Common myeloid progenitor, CD34-positive (primary cell): ENCODE measurements at regions not wholly inside any gene's neighbourhood (a gene's known extent, or its start where the extent isn't known, plus 50 kb on each side); places are given as distances from the start of the nearest gene placed in this dataset.
A peak's percentile ranks its signal among the peaks of the same experiment; 100 is the strongest.

Experiments used
- CTCF ChIA-PET: fragments of 350-600 bp; sonication (Branson Sonifier 250); formaldehyde crosslinking; loops from one replicate; lab custom pipeline; 2021; ENCODE audit warnings: antibody characterized with exemption; lab: Charles Lee
- POLR2A ChIA-PET: fragments of 350-600 bp; sonication (Branson Sonifier 250); formaldehyde crosslinking; loops from one replicate; lab custom pipeline; 2021; ENCODE audit warnings: antibody characterized with exemption; lab: Charles Lee
- DNase-seq, 3 donors: peaks; one replicate each; pipeline versions ENCODE4 v3.0.0 to v3.0.0-alpha.2; 2013
- H3K27ac ChIP-seq, 2 experiments: 1 replicate in 1 of 2; 2 replicates in 1 of 2; pipeline ENCODE4 v1.7.0; 2013; ENCODE audit warnings: inconsistent platforms in 2 of 2, low read length in 2 of 2, mild to moderate bottlenecking in 2 of 2, low read depth in 1 of 2, moderate library complexity in 1 of 2; ENCODE audit not compliant: severe bottlenecking in 2 of 2, insufficient read depth in 1 of 2, poor library complexity in 1 of 2
- H3K27me3 ChIP-seq, 5 experiments: replicated peaks in 2 of 5; 1 replicate in 3 of 5; 2 replicates in 2 of 5; pipeline versions ENCODE4 v1.6.1 to v1.7.0; 2013; ENCODE audit warnings: low read length in 4 of 5, mild to moderate bottlenecking in 2 of 5, moderate library complexity in 2 of 5, inconsistent platforms in 1 of 5; ENCODE audit not compliant: insufficient read depth in 5 of 5, control insufficient read depth in 4 of 5
- H3K36me3 ChIP-seq, 4 experiments: 1 replicate in 2 of 4; 2 replicates in 2 of 4; pipeline versions ENCODE4 v1.6.1 to v1.7.0; 2013; ENCODE audit warnings: low read length in 3 of 4, control low read depth in 1 of 4, mild to moderate bottlenecking in 1 of 4; ENCODE audit not compliant: control insufficient read depth in 4 of 4, insufficient read depth in 4 of 4
- H3K4me1 ChIP-seq, 4 experiments: 1 replicate in 3 of 4; 2 replicates in 1 of 4; pipeline versions ENCODE4 v1.6.1 to v1.7.1; 2013; ENCODE audit warnings: low read length in 3 of 4, mild to moderate bottlenecking in 3 of 4, control low read depth in 1 of 4, inconsistent platforms in 1 of 4, moderate library complexity in 1 of 4; ENCODE audit not compliant: control insufficient read depth in 4 of 4, insufficient read depth in 4 of 4; ENCODE audit errors: control extremely low read depth in 1 of 4
- H3K4me3 ChIP-seq, 7 experiments: 1 replicate in 4 of 7; 2 replicates in 3 of 7; pipeline versions ENCODE4 v1.5.1 to v1.7.0; 2013; ENCODE audit warnings: mild to moderate bottlenecking in 7 of 7, low read length in 6 of 7, moderate library complexity in 6 of 7, inconsistent platforms in 2 of 7, low read depth in 2 of 7, control low read depth in 1 of 7; ENCODE audit not compliant: insufficient read depth in 4 of 7, control insufficient read depth in 1 of 7; ENCODE audit errors: extremely low read depth in 1 of 7
- H3K9me3 ChIP-seq, 5 experiments: 1 replicate in 4 of 5; 2 replicates in 1 of 5; pipeline versions ENCODE4 v1.6.1 to v1.7.1; 2013; ENCODE audit warnings: low read length in 4 of 5, mild to moderate bottlenecking in 2 of 5, inconsistent platforms in 1 of 5, low read depth in 1 of 5, moderate library complexity in 1 of 5; ENCODE audit not compliant: control insufficient read depth in 4 of 5, insufficient read depth in 2 of 5; ENCODE audit errors: control extremely low read depth in 1 of 5
- WGBS: methylation state at CpG from one replicate; pipeline ENCODE4 v1.1.5; 2013; ENCODE audit not compliant: insufficient coverage; 5-methylcytosine and 5-hydroxymethylcytosine counted together

- Histone ChIP-seq H3K27ac (no peak overlapping the region), H3K36me3 (no peaks in the 10 kb centered on the region), H3K4me3 (no peak overlapping the region), H3K9me3 (no peaks in the 10 kb centered on the region), H3K27me3 (no peaks in the 10 kb centered on the region), H3K4me1 (no peaks in the 10 kb centered on the region)
- POLR2A ChIA-PET, result no interaction called here
- DNase-seq, result no peak
- WGBS, result no CpG with 5 or more reads among the region's 2 CpGs
- CTCF ChIA-PET, result no interaction called here
Observed at GRCh38 chr2:41917587-41917986, 130.2 kb upstream of the PKDCC start.

DNA sequence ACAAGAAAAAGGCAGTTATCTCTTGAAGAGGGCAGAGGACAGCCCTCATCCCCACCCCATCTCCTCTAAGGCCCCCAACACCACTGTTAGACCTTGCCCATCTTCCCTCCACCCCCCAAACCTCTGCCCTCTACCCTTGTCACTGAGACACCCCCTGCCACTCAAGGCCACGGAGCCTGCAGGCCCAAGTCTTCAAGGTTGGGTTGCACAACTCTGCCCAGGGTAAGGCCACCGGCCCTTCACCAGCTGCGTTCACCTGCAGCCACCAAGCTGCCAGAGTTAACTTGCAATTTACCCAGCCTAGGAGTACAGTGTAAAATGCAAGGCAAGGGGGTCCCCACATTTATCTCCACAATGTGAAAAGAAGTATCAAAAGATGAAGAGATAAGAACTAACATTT is 128.7 kb upstream of the PKDCC start:
- Histone ChIP-seq H3K9me3 (no peaks in the 10 kb centered on the region), H3K27me3 (no peaks in the 10 kb centered on the region), H3K27ac (no peak overlapping the region), H3K4me1 (no peaks in the 10 kb centered on the region), H3K36me3 (no peaks in the 10 kb centered on the region), H3K4me3 (no peak overlapping the region)
- no peak for DNase-seq
- CTCF ChIA-PET, result no interaction called here
- 94% methylated on average over 3 of the region's 3 CpGs for WGBS
- POLR2A ChIA-PET, result no interaction called here

- Histone ChIP-seq H3K4me3 (no peak overlapping the region), H3K27ac (no peak overlapping the region), H3K36me3 (no peaks in the 10 kb centered on the region), H3K27me3 (no peaks in the 10 kb centered on the region), H3K4me1 (no peaks in the 10 kb centered on the region), H3K9me3 (peaks cover 0 to 1% (median 0%) of the 10 kb centered on the region in 5 experiments)
- CTCF ChIA-PET, result interaction anchor here (0.7 kb wide), 1 partner anchor 67 kb away, joined by 3 read pairs; no protein-coding TSS in a partner anchor
- DNase-seq, result no peak
- POLR2A ChIA-PET, result no interaction called here
- 80% methylated on average over 3 of the region's 3 CpGs for WGBS
Observed at GRCh38 chr2:41920181-41920580, 127.6 kb upstream of the PKDCC start.

- DNase-seq, result peak in 1 of 3 donors; percentile 34
- H3K36me3 ChIP-seq, result no peaks in the 10 kb centered on the region
Observed at GRCh38 chr2:41920812-41921211, 127.0 kb upstream of the PKDCC start.

DNA sequence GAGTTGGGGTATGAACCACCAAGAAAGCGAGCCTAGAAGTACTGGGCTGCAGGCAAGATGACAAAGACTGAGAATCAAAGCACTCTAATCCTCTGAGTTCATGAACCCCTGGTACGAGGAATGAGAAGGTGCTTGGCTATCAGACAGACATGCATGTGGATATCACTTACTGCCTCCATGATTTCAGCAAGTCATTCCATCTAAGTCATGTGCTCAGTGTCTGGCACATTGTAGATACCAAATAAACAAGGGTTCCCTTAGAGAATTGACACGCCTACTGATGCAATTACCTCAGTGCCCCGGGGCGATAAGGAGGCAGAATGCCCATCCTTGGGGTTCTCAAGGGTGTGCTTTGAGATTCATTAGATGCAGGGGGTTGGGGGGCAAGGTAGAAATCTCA is 125.6 kb upstream of the PKDCC start:
- H3K4me1 ChIP-seq, result no peaks in the 10 kb centered on the region
- CTCF ChIA-PET, result no interaction called here

More at GRCh38 chr2:41920812-41921211, 127.0 kb upstream of the PKDCC start:
- H3K4me3 ChIP-seq, result no peak overlapping the region
- H3K4me1 ChIP-seq, result no peaks in the 10 kb centered on the region
- H3K27ac ChIP-seq, result no peak overlapping the region
- H3K9me3 ChIP-seq, result peaks cover 0 to 3% (median 0%) of the 10 kb centered on the region in 5 experiments
- POLR2A ChIA-PET, result no interaction called here
- WGBS, result no CpG with 5 or more reads among the region's 2 CpGs
- CTCF ChIA-PET, result no interaction called here
- H3K27me3 ChIP-seq, result no peaks in the 10 kb centered on the region

DNA sequence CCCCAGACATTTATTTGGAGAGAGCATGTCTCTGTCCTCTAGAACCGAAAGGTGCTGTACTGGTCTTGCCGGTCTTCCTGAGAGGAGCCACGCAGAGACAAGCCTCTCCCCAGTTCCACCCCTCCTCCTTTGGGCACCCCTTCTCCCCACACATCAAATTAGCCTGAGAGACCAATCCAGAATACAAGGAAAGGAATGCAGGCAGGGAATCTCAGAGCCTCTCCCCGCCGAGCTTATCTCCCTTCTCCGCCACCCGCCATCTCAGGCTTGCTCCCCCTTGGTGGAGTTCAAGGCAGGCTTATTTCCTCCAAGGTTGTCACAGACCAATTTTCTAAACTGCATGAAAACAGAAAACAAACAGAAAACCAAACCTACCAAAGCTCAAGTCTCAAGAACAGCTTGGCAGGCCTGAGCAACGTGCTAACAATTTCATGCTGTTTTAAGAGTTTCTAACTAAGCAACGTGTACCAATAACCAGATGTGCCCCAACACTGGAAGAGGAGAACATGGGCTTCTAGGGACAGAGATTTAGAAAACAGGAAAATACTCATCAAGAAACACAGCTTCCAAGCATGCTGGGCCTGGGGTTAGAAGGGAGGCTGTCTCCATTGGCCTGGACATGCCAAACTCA is 124.5 kb upstream of the PKDCC start:
- H3K27ac ChIP-seq, result no peak overlapping the region
- no peaks in the 10 kb centered on the region for H3K36me3 ChIP-seq
- peaks cover 0 to 3% (median 0%) of the 10 kb centered on the region in 5 experiments for H3K9me3 ChIP-seq
- CTCF ChIA-PET, result no interaction called here
- no peaks in the 10 kb centered on the region for H3K4me1 ChIP-seq
- H3K27me3 ChIP-seq, result no peaks in the 10 kb centered on the region
- peak in 1 of 3 donors; percentile 5 for DNase-seq
- POLR2A ChIA-PET, result no interaction called here
- H3K4me3 ChIP-seq, result no peak overlapping the region
- 76% methylated on average over 9 of the region's 9 CpGs for WGBS

More for the DNA sequence above, 125.6 kb upstream of the PKDCC start:
- DNase-seq, result peak in 2 of 3 donors; percentile 84 to 96
- no peaks in the 10 kb centered on the region for H3K36me3 ChIP-seq
- H3K4me3 ChIP-seq, result no peak overlapping the region
- no peak overlapping the region for H3K27ac ChIP-seq
- POLR2A ChIA-PET, result no interaction called here
- H3K27me3 ChIP-seq, result no peaks in the 10 kb centered on the region
- peaks cover 0 to 3% (median 0%) of the 10 kb centered on the region in 5 experiments for H3K9me3 ChIP-seq
- WGBS, result 13% methylated on average over 4 of the region's 5 CpGs

DNA sequence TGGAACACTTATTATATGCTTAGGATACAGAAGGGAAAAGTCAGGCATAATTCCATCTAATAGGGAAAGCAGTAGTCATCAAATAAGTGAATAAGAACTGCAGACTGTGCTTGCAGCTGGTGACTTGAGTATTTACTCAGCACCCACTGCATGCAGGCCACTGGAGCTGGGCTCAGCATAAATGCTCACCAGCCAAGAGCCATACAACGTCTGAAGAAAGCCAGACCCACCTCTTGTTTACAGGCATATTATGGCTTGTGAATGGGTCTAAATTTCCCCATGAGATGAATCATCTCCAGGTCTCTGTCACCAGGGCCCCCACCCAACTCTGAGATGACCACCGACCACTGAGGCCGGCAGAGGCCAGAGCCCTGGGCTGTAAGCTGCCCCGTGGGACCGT is 123.8 kb upstream of the PKDCC start:
- Histone ChIP-seq H3K4me1 (no peaks in the 10 kb centered on the region), H3K27me3 (no peaks in the 10 kb centered on the region), H3K4me3 (no peak overlapping the region), H3K27ac (no peak overlapping the region), H3K9me3 (peaks cover 0 to 3% (median 0%) of the 10 kb centered on the region in 5 experiments), H3K36me3 (no peaks in the 10 kb centered on the region)
- WGBS, result no CpG with 5 or more reads among the region's 5 CpGs
- POLR2A ChIA-PET, result no interaction called here
- CTCF ChIA-PET, result no interaction called here
- DNase-seq, result no peak
